ENCODE measurements at regions not wholly inside any gene's neighbourhood (a gene's known extent, or its start where the extent isn't known, plus 50 kb on each side); places are given as distances from the start of the nearest gene placed in this dataset.

DNA sequence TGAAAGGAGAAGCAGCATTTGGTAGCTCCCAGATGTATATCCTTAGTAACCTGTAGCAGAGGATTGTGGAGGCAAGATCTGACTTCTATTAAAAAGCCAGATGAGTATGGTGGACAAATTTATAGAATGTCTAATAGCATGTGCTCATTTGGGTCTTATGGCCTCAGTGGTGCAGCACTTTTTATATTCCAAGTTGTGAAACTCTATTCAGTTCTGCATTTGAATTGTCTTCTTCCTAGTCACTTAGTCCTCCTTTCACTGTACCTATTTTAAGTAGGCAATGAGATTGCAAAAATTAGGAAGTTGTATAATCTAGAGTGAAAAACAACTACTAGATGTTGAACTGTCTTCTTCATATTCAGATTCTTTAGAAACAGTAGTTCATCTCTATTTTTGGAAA lies 412.5 kb upstream of the PCDH9 start:
- TF ChIP-seq, protein P1, sequence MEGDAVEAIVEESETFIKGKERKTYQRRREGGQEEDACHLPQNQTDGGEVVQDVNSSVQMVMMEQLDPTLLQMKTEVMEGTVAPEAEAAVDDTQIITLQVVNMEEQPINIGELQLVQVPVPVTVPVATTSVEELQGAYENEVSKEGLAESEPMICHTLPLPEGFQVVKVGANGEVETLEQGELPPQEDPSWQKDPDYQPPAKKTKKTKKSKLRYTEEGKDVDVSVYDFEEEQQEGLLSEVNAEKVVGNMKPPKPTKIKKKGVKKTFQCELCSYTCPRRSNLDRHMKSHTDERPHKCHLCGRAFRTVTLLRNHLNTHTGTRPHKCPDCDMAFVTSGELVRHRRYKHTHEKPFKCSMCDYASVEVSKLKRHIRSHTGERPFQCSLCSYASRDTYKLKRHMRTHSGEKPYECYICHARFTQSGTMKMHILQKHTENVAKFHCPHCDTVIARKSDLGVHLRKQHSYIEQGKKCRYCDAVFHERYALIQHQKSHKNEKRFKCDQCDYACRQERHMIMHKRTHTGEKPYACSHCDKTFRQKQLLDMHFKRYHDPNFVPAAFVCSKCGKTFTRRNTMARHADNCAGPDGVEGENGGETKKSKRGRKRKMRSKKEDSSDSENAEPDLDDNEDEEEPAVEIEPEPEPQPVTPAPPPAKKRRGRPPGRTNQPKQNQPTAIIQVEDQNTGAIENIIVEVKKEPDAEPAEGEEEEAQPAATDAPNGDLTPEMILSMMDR (IDR thresholded peaks at IDR 0.05): no peak
- H3K27me3 ChIP-seq: no peaks in the 10 kb centered on the region
- H3K4me1 ChIP-seq: no peaks in the 10 kb centered on the region
- peaks cover 0 to 7% (median 0%) of the 10 kb centered on the region in 11 donors for H3K9me3 ChIP-seq
- no peak for DNase-seq
- intact Hi-C loops (cut with DNase I): no loop called here
- no peaks in the 10 kb centered on the region for H3K36me3 ChIP-seq
- H3K4me3 ChIP-seq: no peak overlapping the region
- no peak overlapping the region for H3K27ac ChIP-seq
- no peak for ATAC-seq

DNA sequence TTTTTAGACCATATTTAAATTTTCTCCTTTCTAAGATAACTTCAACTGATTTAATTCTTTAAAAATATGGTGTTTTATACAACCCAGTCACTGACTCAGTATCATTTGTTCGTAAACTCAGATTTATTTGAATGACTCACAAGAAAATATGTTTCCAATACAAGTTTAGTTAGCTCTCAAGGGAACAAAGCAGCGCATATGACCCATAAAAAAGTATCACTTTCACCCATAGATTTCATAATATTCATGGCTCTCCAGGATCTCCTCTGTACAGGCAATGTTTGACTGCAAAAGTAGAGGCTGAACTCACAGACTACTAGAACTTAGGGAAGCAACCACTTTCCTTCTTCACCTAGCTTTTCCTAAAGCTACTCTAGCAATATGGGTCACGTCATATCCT lies 405.6 kb upstream of the PCDH9 start:
- intact Hi-C loops (cut with DNase I): no loop called here
- TF ChIP-seq, protein P1 (IDR thresholded peaks at IDR 0.05): no peak
- no peaks in the 10 kb centered on the region for H3K36me3 ChIP-seq
- H3K4me1 ChIP-seq: no peaks in the 10 kb centered on the region
- H3K4me3 ChIP-seq: no peak overlapping the region
- no peak overlapping the region for H3K27ac ChIP-seq
- H3K27me3 ChIP-seq: no peaks in the 10 kb centered on the region
- DNase-seq (no peak), ATAC-seq (no peak)
- peaks cover 0 to 17% (median 0%) of the 10 kb centered on the region in 11 donors for H3K9me3 ChIP-seq
- WGBS, 2 donors: 77 to 79% methylated on average over 3 of the region's 3 CpGs

DNA sequence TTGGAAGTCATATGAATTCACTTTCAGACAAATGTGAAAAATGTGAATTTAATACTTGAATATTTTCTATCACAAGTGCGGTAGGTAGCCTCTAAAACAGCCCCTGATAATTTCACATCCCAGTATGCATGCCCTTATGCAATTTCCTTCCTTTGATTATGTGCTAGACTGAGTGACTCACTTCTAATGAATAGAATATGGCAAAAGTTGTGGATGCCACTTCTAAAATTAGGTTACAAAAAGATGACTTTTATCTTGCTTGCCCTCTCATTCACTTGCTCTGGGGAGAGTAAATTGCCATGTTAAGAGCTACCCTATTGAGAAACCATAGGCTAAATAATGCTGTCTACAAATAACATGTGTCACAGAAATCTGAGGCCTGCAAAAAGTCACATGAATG lies 402.5 kb upstream of the PCDH9 start:
- Histone ChIP-seq H3K4me3 (no peak overlapping the region), H3K36me3 (no peaks in the 10 kb centered on the region)
- 58 to 86% methylated on average over 1 of the region's 1 CpG for WGBS, 2 donors

DNA sequence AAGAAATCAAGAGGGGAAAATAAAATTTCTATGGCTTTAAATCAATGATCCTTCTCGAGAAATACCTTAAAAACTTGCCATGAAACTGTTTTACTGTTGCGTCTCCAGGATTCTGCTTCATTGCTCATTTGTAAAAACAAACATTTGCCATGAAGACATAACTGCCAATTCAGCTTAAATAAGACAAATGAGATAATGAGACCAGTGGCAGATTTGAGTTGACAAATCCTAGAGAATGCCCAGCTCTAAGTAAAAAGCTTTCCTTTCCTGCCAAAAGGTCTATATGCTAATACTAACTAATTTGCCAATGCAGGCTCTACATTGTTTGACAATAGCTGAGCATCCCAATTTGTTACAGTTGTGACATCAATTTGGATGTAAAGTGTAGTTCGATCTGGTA lies 400.5 kb upstream of the PCDH9 start:
- Histone ChIP-seq H3K4me1 (no peaks in the 10 kb centered on the region), H3K4me3 (no peak overlapping the region), H3K36me3 (no peaks in the 10 kb centered on the region), H3K9me3 (peaks cover 0 to 11% (median 0%) of the 10 kb centered on the region in 11 donors), H3K27ac (no peak overlapping the region), H3K27me3 (no peaks in the 10 kb centered on the region)
- TF ChIP-seq, protein P1 (IDR thresholded peaks at IDR 0.05): no peak
- DNase-seq (no peak), ATAC-seq (no peak)
- WGBS, 2 donors: 81 to 83% methylated on average over 3 of the region's 3 CpGs
- intact Hi-C loops (cut with DNase I): no loop called here

More for the DNA sequence above, 402.5 kb upstream of the PCDH9 start:
- Histone ChIP-seq H3K27ac (no peak overlapping the region), H3K4me1 (no peaks in the 10 kb centered on the region), H3K9me3 (peaks cover 0 to 11% (median 0%) of the 10 kb centered on the region in 11 donors), H3K27me3 (no peaks in the 10 kb centered on the region)
- ATAC-seq: no peak
- TF ChIP-seq, protein P1 (IDR thresholded peaks at IDR 0.05): no peak
- DNase-seq: no peak
- intact Hi-C loops (cut with DNase I): no loop called here

Measured in heart right ventricle (tissue), 16 donors.